Ovary (tissue), 7 donors: ENCODE measurements at regions not wholly inside any gene's neighbourhood (a gene's known extent, or its start where the extent isn't known, plus 50 kb on each side); places are given as distances from the start of the nearest gene placed in this dataset.

Experiments used
- DNase-seq, 5 donors: peaks; one replicate each; pipeline ENCODE4 v3.0.0-alpha.2; 2019 to 2020
- H3K27ac ChIP-seq, 2 donors: fragments of 200-600 bp; one replicate each; pipeline versions ENCODE4 v1.5.1 to v1.8.0; 2019 to 2022
- H3K27me3 ChIP-seq: fragments of 200-600 bp; one replicate; pipeline ENCODE4 v1.8.0; 2022
- H3K36me3 ChIP-seq: fragments of 200-600 bp; sonication (generic); one replicate; pipeline ENCODE4 v1.5.1; 2019
- H3K4me1 ChIP-seq: one replicate; pipeline ENCODE4 v1.8.1; 2013; ENCODE audit warnings: mild to moderate bottlenecking, moderate library complexity; ENCODE audit not compliant: insufficient read depth
- H3K4me3 ChIP-seq: fragments of 200-600 bp; sonication (generic); one replicate; pipeline ENCODE4 v1.5.1; 2017
- H3K9me3 ChIP-seq, 2 donors: fragments of 200-600 bp in 1 of 2; sonication (generic) in 1 of 2; one replicate each; pipeline versions ENCODE4 v1.5.1 to v1.8.1; 2013 to 2019; ENCODE audit warnings: mild to moderate bottlenecking in 1 of 2, moderate library complexity in 1 of 2
- EP300 ChIP-seq: sonication (generic); formaldehyde crosslinking; IDR thresholded peaks from one replicate; pipeline ENCODE4 v1.6.1; 2017; ENCODE audit warnings: antibody characterized with exemption
- POLR2A ChIP-seq: fragments of 450-650 bp; IDR thresholded peaks from one replicate; pipeline ENCODE4 v1.6.1; 2017; ENCODE audit warnings: antibody characterized with exemption, mild to moderate bottlenecking, moderate library complexity
- WGBS, 3 donors: extraction: QIAGEN DNeasy Blood & Tissue Kit in 1 of 3; methylation state at CpG; one replicate each; pipeline versions ENCODE4 v1.1.5 to v1.1.7; 2013 to 2017; 5-methylcytosine and 5-hydroxymethylcytosine counted together
- intact Hi-C, 4 donors: fragments of 100-400 bp; cut with DNase I; formaldehyde crosslinking; loops; one replicate each; pipeline versions ENCODE4 v1.11.0 to v1.15.1; 2022 to 2023
- TF ChIP-seq, protein P1 (sequence below), 3 donors: fragments of 450-650 bp in 2 of 3; fragments of 200-600 bp in 1 of 3; IDR thresholded peaks; one replicate each; pipeline versions ENCODE4 v1.5.1 to v1.8.0; 2016 to 2022; ENCODE audit warnings: antibody characterized with exemption in 3 of 3, mild to moderate bottlenecking in 1 of 3
- donor health status: DM: no; HTN: no; CAD: no; lungs with moderate emphysema.
- donor health status: DM: no; HTN: no; CAD: no.
- donor health status: Bipolar disorder and iron deficiency.
- donor health status: DM: no; HTN: no; CAD: no.
- donor health status: DM: yes; HTN: yes; CAD: no.

DNA sequence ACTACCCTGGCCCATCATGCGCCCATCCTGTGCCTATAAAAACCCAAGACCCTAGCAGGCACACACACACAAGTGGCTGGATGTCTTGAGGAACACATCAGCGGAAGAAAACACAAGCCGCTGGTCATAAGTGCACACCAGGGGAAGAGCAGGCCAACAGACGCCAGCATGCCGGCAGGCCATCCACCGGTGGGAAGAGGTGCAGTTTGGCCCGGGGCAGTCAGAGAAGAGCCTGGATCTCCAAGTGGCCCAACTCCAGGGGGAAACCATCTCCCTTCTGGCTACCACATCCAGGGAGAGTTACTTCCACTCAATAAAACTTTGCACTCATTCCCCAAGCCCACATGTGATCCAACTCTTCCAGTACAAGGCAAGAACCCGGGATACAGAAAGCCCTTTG is 2001.3 kb upstream of the NUDT12 start:
- no peak overlapping the region for H3K4me3 ChIP-seq
- intact Hi-C loops: no loop called here
- 94 to 96% (median 95%) methylated on average over 8 of the region's 8 CpGs for WGBS, 3 donors
- DNase-seq: no peak
- no peaks in the 10 kb centered on the region for H3K36me3 ChIP-seq
- no peaks in the 10 kb centered on the region for H3K4me1 ChIP-seq
- H3K27ac ChIP-seq: no peak overlapping the region
- H3K9me3 ChIP-seq: no peaks in the 10 kb centered on the region
- H3K27me3 ChIP-seq: no peaks in the 10 kb centered on the region
- TF ChIP-seq, protein P1, sequence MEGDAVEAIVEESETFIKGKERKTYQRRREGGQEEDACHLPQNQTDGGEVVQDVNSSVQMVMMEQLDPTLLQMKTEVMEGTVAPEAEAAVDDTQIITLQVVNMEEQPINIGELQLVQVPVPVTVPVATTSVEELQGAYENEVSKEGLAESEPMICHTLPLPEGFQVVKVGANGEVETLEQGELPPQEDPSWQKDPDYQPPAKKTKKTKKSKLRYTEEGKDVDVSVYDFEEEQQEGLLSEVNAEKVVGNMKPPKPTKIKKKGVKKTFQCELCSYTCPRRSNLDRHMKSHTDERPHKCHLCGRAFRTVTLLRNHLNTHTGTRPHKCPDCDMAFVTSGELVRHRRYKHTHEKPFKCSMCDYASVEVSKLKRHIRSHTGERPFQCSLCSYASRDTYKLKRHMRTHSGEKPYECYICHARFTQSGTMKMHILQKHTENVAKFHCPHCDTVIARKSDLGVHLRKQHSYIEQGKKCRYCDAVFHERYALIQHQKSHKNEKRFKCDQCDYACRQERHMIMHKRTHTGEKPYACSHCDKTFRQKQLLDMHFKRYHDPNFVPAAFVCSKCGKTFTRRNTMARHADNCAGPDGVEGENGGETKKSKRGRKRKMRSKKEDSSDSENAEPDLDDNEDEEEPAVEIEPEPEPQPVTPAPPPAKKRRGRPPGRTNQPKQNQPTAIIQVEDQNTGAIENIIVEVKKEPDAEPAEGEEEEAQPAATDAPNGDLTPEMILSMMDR (IDR thresholded peaks at IDR 0.05): no peak
- TF ChIP-seq POLR2A (no peak), EP300 (no peak)

DNA sequence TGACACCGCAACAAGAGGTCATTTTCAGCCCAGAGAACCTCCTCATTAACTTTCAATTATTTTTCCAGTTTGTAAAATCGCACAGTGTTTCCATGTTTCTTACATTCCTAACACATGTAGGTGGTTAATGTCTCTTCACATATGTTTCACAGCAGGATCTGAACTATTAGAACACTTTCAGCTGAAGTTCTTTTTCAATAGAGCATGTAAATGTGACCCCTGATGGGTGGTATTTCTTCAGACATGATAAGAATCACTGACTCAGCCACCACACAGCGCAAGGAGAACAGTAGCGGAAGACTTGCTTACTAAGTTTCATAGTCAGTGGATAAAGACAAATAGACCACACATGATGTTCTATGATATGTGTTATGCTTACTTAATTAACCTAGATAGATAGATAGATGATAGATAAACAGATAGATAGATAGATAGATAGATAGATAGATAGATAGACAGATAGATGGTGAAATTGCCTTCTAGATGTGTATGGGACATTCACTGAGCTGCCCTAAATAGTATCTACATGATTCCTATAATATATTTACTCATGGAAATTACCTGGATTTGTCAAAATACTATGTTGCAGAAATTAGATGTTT is 1992.1 kb upstream of the NUDT12 start:
- no peak for DNase-seq
- no peaks in the 10 kb centered on the region for H3K36me3 ChIP-seq
- H3K27me3 ChIP-seq: no peaks in the 10 kb centered on the region
- TF ChIP-seq, protein P1 (IDR thresholded peaks at IDR 0.05): no peak
- TF ChIP-seq POLR2A (no peak), EP300 (no peak)
- no peak overlapping the region for H3K4me3 ChIP-seq
- no peak overlapping the region for H3K27ac ChIP-seq
- intact Hi-C loops: no loop called here
- no peaks in the 10 kb centered on the region for H3K4me1 ChIP-seq
- H3K9me3 ChIP-seq: no peaks in the 10 kb centered on the region
- 89 to 90% (median 90%) methylated on average over 4 of the region's 4 CpGs for WGBS, 3 donors

DNA sequence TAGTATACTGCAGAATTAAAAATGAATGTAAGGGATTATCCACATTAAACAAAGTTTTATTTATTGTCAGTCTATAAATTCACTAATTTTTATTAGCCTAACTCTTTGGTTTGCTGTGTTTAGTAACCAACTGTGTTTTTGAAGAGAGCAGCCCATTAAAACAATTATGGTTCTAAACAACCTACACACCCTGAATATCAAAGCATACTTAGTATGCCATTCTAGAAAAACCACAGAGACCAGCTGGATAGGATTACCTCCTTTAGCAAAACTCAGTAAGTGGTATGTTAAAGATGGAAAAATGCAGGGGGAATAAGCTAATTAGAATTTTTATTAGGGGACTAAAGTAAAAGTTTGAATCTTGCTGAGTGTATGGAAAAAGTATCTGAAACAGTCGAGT is 1981.7 kb upstream of the NUDT12 start:
- intact Hi-C loops: loop anchor here in 1 of 4 donors (10.0 kb wide), 1 partner anchor 299 kb away; no protein-coding TSS in a partner anchor
- Histone ChIP-seq H3K4me1 (no peaks in the 10 kb centered on the region), H3K36me3 (no peaks in the 10 kb centered on the region), H3K9me3 (no peaks in the 10 kb centered on the region), H3K27ac (no peak overlapping the region), H3K4me3 (no peak overlapping the region), H3K27me3 (no peaks in the 10 kb centered on the region)
- no peak for DNase-seq
- WGBS, 3 donors: 74 to 81% (median 78%) methylated on average over 1 of the region's 1 CpG
- no peak for TF ChIP-seq EP300
- TF ChIP-seq, protein P1 (IDR thresholded peaks at IDR 0.05): no peak
- no peak for TF ChIP-seq POLR2A

- intact Hi-C loops: no loop called here
- DNase-seq: no peak
- no peaks in the 10 kb centered on the region for H3K9me3 ChIP-seq
- no peak overlapping the region for H3K4me3 ChIP-seq
- TF ChIP-seq, protein P1 (IDR thresholded peaks at IDR 0.05): no peak
- TF ChIP-seq EP300: no peak
- TF ChIP-seq POLR2A: no peak
- no peaks in the 10 kb centered on the region for H3K27me3 ChIP-seq
- H3K36me3 ChIP-seq: no peaks in the 10 kb centered on the region
- no peaks in the 10 kb centered on the region for H3K4me1 ChIP-seq
- H3K27ac ChIP-seq: no peak overlapping the region
These were observed 1974.1 kb upstream of the NUDT12 start for GRCh38 chr5:105536675-105537074.
